ENCODE measurements at regions not wholly inside any gene's neighbourhood (a gene's known extent, or its start where the extent isn't known, plus 50 kb on each side); places are given as distances from the start of the nearest gene placed in this dataset.

DNA sequence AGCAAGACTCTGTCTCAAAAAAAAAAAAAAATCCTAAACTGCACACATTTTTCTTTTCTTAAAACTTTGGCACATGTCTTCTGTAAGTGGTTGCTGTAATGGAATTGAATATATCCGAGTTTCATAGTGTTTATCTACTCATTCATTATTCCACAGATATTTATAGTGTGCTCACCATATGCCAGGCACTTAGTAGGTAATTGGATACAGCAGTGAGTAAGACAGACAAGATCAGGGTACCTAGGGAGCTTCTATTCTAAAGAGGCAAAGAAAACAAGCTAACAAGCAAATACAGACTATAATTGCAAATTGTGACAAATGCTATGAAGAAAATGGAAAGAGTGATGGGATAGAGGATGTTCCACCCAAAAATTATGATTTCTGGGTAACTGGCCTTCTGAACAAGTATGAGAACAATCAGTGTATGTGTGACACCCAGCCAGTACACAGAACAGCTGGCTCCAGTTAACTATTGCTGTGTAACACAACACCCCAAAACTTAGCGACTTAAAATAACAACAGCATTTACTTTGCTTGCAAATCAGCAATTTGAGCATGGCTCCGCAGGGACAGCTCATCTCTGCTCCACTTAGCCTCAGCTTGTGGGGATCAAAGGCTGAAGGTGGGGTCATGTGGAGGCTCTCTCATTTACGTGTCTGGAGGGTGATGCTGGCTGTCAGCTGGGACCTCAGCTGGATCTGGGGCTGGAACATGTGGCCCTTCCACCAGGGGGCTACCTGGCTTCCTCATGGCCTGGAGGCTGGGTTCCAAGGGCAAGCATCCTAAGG lies 224.9 kb downstream of the INSIG2 start:
- WGBS (ENCODE audit: insufficient coverage, insufficient replicate concordance, low lambda C conversion rate, missing lambda C conversion rate) = 22% methylated on average over 4 of the region's 4 CpGs
- SMC1A ChIA-PET (ENCODE audit: uncharacterized antibody, unreplicated experiment) = no interaction called here
- no peak for DNase-seq (ENCODE audit: low read depth, low spot score)
- no peaks in the 10 kb centered on the region for H3K36me3 ChIP-seq (ENCODE audit: control insufficient read depth in 2 of 2, insufficient read depth in 2 of 2, low read length in 1 of 2)
- no peaks in the 10 kb centered on the region for H3K27me3 ChIP-seq (replicated peaks in 1 of 2; ENCODE audit: control insufficient read depth in 2 of 2, insufficient read depth in 2 of 2, low read length in 1 of 2)
- no TSS peak for BruUV-seq (replicated peaks)
- CTCF ChIA-PET = no interaction called here
- no peaks in the 10 kb centered on the region for H3K79me2 ChIP-seq (ENCODE audit: control insufficient read depth, insufficient read depth, low read length)
- H2AFZ ChIP-seq (ENCODE audit: control insufficient read depth, low read depth, low read length) = no peak overlapping the region
- H4K20me1 ChIP-seq (ENCODE audit: control insufficient read depth, insufficient read depth) = no peaks in the 10 kb centered on the region
- no peaks in the 10 kb centered on the region for H3K4me1 ChIP-seq (ENCODE audit: control insufficient read depth, insufficient read depth, low read length)
- no peak overlapping the region for H3K4me2 ChIP-seq (ENCODE audit: control insufficient read depth, insufficient read depth)
- TF ChIP-seq, protein P1, sequence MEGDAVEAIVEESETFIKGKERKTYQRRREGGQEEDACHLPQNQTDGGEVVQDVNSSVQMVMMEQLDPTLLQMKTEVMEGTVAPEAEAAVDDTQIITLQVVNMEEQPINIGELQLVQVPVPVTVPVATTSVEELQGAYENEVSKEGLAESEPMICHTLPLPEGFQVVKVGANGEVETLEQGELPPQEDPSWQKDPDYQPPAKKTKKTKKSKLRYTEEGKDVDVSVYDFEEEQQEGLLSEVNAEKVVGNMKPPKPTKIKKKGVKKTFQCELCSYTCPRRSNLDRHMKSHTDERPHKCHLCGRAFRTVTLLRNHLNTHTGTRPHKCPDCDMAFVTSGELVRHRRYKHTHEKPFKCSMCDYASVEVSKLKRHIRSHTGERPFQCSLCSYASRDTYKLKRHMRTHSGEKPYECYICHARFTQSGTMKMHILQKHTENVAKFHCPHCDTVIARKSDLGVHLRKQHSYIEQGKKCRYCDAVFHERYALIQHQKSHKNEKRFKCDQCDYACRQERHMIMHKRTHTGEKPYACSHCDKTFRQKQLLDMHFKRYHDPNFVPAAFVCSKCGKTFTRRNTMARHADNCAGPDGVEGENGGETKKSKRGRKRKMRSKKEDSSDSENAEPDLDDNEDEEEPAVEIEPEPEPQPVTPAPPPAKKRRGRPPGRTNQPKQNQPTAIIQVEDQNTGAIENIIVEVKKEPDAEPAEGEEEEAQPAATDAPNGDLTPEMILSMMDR (IDR thresholded peaks at IDR 0.05 in 2 of 3, conservative IDR thresholded peaks at IDR 0.05 in 1 of 3; ENCODE audit: control insufficient read depth in 2 of 3, extremely low read depth in 1 of 3, insufficient read depth in 1 of 3, low read depth in 3 of 3, low read length in 3 of 3) = 0 out of 6 replicates have a peak, but pooled peaks of 1 of the 3 experiments have one; percentile 6
- no peak for TF ChIP-seq HDAC6 (IDR thresholded peaks at IDR 0.05; ENCODE audit: unreplicated experiment)
- H3K27ac ChIP-seq (ENCODE audit: control insufficient read depth, insufficient read depth) = no peak overlapping the region
- H3K9ac ChIP-seq (ENCODE audit: control insufficient read depth, insufficient read depth, low read length) = no peak overlapping the region
- RAD21 ChIA-PET (ENCODE audit: unreplicated experiment) = no interaction called here
- FAIRE-seq = no peak
- ATAC-seq = no peak
- H3K4me3 ChIP-seq = no peak overlapping the region
- intact Hi-C loops (cut with micrococcal nuclease; ENCODE audit: unreplicated experiment) = no loop called here
- POLR2A ChIA-PET = interaction anchor here (0.6 kb wide), 1 partner anchor 1371 kb away, joined by 3 read pairs; no protein-coding TSS in a partner anchor
- in situ Hi-C loops (cut with MboI) = no loop called here
- no peaks in the 10 kb centered on the region for H3K9me3 ChIP-seq (replicated peaks; ENCODE audit: control insufficient read depth, insufficient read depth, low read length)

DNA sequence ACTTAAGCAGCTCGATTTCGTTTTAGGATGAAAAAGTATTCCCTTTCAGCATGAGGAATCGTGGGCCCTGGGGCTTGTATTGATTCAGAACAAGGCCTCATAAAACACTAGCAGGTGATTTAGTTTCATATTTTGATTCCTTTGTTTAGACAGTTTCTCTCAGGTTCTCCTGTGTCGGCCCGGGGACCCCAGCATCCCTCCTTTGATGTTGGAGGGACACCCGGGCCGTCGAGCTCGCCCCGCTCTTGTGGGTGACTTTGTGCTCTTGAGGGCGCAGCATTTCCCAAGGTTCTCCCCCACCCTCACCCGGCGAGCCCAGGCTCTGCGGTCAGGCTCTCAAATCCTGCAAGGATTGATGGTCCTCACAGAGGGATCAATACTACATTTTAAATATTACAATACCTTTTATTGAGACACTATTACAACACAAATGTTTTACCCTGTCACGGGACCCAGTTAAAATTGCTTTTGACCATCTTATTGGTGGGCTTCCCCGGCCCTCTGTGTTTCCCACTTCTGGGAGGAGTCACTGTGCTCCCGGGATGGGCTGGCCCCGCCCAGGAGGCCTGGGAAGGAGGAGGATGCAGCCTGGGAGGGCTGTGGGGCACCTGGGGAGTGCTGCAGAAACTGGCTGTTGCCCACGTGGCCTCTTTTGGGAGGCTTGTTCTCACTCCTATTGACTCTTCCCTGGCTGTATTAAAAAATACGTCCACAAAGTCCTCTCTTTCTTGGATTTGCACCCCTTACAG lies 222.6 kb downstream of the INSIG2 start:
- ATAC-seq (no peak), DNase-seq (ENCODE audit: low read depth, low spot score) (no peak), FAIRE-seq (no peak)
- ChIA-PET RAD21 (ENCODE audit: unreplicated experiment) (no interaction called here), SMC1A (ENCODE audit: uncharacterized antibody, unreplicated experiment) (no interaction called here), CTCF (no interaction called here), POLR2A (no interaction called here)
- H3K4me1 ChIP-seq (ENCODE audit: control insufficient read depth, insufficient read depth, low read length) = no peaks in the 10 kb centered on the region
- H3K4me2 ChIP-seq (ENCODE audit: control insufficient read depth, insufficient read depth) = no peak overlapping the region
- H3K4me3 ChIP-seq = peak overlapping the region; percentile 40; the same call in 1 of the 2 replicates
- BruUV-seq (replicated peaks) = no TSS peak
- H4K20me1 ChIP-seq (ENCODE audit: control insufficient read depth, insufficient read depth) = no peaks in the 10 kb centered on the region
- H3K36me3 ChIP-seq (ENCODE audit: control insufficient read depth in 2 of 2, insufficient read depth in 2 of 2, low read length in 1 of 2) = no peaks in the 10 kb centered on the region
- no peaks in the 10 kb centered on the region for H3K79me2 ChIP-seq (ENCODE audit: control insufficient read depth, insufficient read depth, low read length)
- intact Hi-C loops (cut with micrococcal nuclease; ENCODE audit: unreplicated experiment) = no loop called here
- no peak overlapping the region for H3K9ac ChIP-seq (ENCODE audit: control insufficient read depth, insufficient read depth, low read length)
- no peak overlapping the region for H3K27ac ChIP-seq (ENCODE audit: control insufficient read depth, insufficient read depth)
- 53% methylated on average over 20 of the region's 20 CpGs for WGBS (ENCODE audit: insufficient coverage, insufficient replicate concordance, low lambda C conversion rate, missing lambda C conversion rate)
- no peak overlapping the region for H2AFZ ChIP-seq (ENCODE audit: control insufficient read depth, low read depth, low read length)
- H3K27me3 ChIP-seq (replicated peaks in 1 of 2; ENCODE audit: control insufficient read depth in 2 of 2, insufficient read depth in 2 of 2, low read length in 1 of 2) = no peaks in the 10 kb centered on the region
- in situ Hi-C loops (cut with MboI) = no loop called here
- no peaks in the 10 kb centered on the region for H3K9me3 ChIP-seq (replicated peaks; ENCODE audit: control insufficient read depth, insufficient read depth, low read length)
- TF ChIP-seq POLR2AphosphoS5 (IDR thresholded peaks at IDR 0.05; ENCODE audit: low read length) (no peak), RAD21 (IDR thresholded peaks at IDR 0.05; ENCODE audit: insufficient read depth, low read depth, low read length) (no peak), KLF5 (IDR thresholded peaks at IDR 0.05; ENCODE audit: partially characterized antibody) (no peak), NRF1 (conservative IDR thresholded peaks at IDR 0.05; ENCODE audit: low read depth, low read length) (no peak), E2F8 (IDR thresholded peaks at IDR 0.05; ENCODE audit: low read depth, partially characterized antibody) (no peak)

Data from GM12878 (cell line).